LNCaP clone FGC (cell line): ENCODE measurements at regions not wholly inside any gene's neighbourhood (a gene's known extent, or its start where the extent isn't known, plus 50 kb on each side); places are given as distances from the start of the nearest gene placed in this dataset.

ENCODE experiments used
- DNase-seq: peaks from one replicate; pipeline ENCODE4 v3.0.0-alpha.2; 2011; ENCODE audit warnings: low read depth
- H3K4me3 ChIP-seq: 2 replicates; pipeline ENCODE4 v1.5.1; 2011; ENCODE audit warnings: mild to moderate bottlenecking, low read depth, low read length, control low read depth
- TF ChIP-seq, protein P1 (sequence below): IDR thresholded peaks from 2 replicates; pipeline ENCODE4 v1.5.1; 2012; ENCODE audit warnings: mild to moderate bottlenecking; ENCODE audit not compliant: control insufficient read depth, insufficient read depth; ENCODE audit errors: extremely low read depth

DNA sequence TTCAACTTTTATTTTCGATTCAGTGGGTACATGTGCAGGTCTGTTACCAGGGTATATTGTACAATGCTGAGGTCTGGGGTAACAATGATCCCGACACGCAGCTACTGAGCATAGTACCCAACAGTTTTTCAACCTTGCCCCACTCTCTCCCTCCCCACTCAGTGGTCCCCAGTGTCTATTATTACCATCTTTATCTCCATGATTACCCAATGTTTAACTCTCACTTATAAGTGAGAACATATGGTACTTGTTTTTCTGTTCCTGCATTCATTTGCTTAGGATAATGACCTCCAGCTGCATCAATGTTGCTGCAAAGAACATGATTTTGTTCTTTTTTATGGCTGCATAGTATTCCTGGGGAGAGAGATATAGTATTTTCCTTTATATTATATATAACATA is 75.7 kb upstream of the EPHB3 start:
- no peak overlapping the region for H3K4me3 ChIP-seq
- DNase-seq: no peak
- TF ChIP-seq, protein P1, sequence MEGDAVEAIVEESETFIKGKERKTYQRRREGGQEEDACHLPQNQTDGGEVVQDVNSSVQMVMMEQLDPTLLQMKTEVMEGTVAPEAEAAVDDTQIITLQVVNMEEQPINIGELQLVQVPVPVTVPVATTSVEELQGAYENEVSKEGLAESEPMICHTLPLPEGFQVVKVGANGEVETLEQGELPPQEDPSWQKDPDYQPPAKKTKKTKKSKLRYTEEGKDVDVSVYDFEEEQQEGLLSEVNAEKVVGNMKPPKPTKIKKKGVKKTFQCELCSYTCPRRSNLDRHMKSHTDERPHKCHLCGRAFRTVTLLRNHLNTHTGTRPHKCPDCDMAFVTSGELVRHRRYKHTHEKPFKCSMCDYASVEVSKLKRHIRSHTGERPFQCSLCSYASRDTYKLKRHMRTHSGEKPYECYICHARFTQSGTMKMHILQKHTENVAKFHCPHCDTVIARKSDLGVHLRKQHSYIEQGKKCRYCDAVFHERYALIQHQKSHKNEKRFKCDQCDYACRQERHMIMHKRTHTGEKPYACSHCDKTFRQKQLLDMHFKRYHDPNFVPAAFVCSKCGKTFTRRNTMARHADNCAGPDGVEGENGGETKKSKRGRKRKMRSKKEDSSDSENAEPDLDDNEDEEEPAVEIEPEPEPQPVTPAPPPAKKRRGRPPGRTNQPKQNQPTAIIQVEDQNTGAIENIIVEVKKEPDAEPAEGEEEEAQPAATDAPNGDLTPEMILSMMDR: no peak

DNA sequence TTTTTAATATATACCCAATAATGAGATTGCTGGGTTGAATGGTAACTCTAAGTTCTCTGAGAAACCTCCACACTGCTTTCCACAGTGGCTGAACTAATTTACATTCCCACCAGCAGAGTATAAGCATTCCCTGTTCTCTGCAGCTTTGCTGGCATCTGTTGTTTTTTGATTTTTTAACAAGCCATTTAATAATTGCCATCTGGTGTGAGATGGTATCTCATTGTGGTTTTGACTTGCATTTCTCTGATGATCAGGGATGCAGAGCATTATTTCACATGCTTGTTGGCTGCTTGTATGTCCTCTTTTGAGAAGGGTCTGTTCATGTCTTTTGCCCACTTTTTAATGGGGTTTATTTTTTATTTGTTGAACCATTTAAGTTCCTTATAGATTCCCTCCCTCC is 75.0 kb upstream of the EPHB3 start:
- TF ChIP-seq, protein P1: no peak
- DNase-seq: no peak
- H3K4me3 ChIP-seq: no peak overlapping the region

DNA sequence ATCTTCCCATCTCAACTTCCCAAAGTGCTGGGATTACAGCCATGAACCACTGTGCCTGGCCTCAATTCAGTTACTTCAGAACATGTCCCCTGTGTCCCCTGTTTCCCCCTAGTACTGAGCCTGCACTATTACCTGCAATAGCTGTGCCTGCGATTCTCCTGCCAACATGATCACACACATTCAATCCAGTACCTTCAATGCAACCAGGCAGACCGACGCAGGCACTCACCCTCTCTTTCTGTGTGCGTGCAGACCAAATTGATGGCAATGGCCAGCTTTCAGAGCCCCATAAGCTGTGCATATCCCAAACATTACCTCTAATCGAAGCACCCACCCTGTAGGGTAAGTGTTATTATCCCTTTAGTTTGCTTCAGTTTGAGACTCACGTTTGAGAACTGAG is 73.0 kb upstream of the EPHB3 start:
- TF ChIP-seq, protein P1: no peak
- no peak for DNase-seq
- H3K4me3 ChIP-seq: no peak overlapping the region

DNA sequence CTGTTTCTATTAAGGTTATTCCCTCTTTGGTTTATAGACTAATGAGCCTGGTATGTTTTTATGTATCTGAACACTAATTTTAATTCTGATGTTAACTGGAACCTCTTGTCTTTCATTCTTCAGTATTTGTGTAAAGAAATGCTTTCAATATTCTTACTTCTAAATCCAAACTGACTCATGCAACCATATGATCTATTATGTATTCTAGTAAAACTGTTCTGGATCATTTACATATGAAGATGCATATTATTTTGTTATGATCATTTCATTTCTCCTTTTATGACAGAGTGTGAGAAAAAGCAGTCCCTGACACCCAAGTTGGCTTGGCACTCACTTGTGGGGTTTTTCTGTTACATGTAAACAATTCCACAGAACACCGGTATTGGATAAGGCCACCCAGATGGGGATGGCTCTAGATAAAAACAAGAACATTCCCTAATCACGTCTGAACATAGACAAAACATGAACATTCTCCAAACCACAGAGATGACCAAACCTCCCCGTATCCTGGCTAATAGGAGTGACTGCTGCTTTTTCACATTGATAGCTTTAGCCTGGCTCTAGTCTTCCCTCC is 72.2 kb upstream of the EPHB3 start:
- DNase-seq: no peak
- TF ChIP-seq, protein P1: no peak
- no peak overlapping the region for H3K4me3 ChIP-seq

DNA sequence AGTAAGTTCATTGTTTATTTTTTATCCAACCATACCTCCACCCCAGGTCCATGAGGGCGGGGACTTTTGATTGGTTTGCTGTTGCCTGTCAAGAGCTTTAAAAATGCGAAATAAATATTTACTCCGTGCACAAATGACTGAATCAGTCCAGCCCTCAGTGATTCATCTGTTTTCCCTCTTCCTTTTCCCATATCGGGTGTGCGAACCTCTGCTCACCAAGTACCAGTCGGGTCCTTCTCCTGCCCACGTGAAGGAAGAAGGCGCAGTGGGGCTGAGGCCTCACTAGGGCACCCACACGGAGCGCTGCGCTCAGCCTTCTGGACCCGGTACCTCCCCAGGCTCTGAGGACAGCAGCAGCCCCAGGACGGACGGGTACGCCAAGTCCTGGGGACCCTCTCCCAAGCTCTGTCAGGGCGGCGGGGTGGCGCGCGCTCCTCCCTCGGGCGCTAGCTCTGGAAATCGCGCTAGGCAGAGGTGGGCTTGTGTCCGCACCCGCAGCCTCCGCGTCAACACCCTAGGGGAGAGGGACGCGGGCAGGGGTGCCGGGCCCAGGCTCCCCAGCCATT is 70.5 kb upstream of the EPHB3 start:
- H3K4me3 ChIP-seq: no peak overlapping the region
- DNase-seq: peak; percentile 70
- TF ChIP-seq, protein P1: no peak

DNA sequence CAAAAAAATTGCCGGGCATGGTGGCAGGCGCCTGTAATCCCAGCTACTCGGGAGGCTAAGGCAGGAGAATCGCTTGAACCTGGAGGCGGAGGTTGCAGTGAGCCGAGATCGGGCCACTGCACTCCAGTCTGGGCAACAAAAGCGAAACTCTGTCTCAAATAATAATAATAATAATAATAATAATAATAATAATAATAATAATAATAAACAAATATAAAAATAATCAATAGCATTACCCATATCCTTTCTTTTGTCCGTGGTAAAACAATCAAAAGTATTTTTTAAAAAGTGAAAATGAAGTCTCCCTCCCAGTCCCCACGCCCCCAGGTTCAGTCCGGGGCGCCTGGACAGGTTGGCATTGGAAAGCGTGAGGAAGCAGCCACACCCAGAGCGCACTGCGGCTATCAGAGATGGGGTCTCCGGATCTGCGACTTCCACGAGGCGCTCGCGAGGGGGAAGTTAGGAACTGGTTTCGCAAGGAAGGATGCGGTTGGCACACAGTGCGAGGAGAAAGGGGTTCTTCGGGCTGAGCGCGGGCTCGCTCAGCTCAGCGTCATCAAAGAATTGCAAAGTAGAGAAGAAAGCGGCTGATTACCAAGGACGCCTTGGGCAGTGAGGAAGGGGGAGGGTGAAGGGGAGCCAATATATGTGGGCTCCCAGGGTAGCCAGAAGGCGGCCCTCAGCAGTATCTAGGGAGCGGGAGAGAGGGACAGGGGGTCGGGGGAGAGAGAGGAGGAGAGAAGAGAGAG is 69.5 kb upstream of the EPHB3 start:
- no peak overlapping the region for H3K4me3 ChIP-seq
- DNase-seq: no peak
- TF ChIP-seq, protein P1: no peak
